GM23338 (cell line): ENCODE measurements at regions not wholly inside any gene's neighbourhood (a gene's known extent, or its start where the extent isn't known, plus 50 kb on each side); places are given as distances from the start of the nearest gene placed in this dataset.
A peak's percentile ranks its signal among the peaks of the same experiment; 100 is the strongest.

Experiments used
- ATAC-seq: fragments of 200-7000 bp; cut with Tn5 transposase; 3 replicates; pipeline ENCODE4 v1.9.1; 2020
- DNase-seq: peaks from one replicate; pipeline ENCODE4 v3.0.0-alpha.2; 2015; ENCODE audit warnings: low spot score
- H2AFZ ChIP-seq: fragments of 200-600 bp; sonication (generic); 2 replicates; pipeline ENCODE4 v1.8.0; 2016; ENCODE audit warnings: antibody characterized with exemption, mild to moderate bottlenecking, moderate library complexity
- H3F3A ChIP-seq: fragments of 200-600 bp; sonication (generic); replicated peaks from 2 replicates; pipeline ENCODE4 v1.8.0; 2017; ENCODE audit warnings: antibody characterized with exemption, mixed run types, low read depth
- H3K27ac ChIP-seq: fragments of 200-600 bp; sonication (generic); 2 replicates; pipeline ENCODE4 v1.6.1; 2016; ENCODE audit warnings: low read depth
- H3K27me3 ChIP-seq: fragments of 200-600 bp; sonication (generic); 2 replicates; pipeline ENCODE4 v1.8.0; 2016; ENCODE audit warnings: mild to moderate bottlenecking, mixed run types, moderate library complexity; ENCODE audit not compliant: insufficient read depth
- H3K36me3 ChIP-seq: fragments of 200-600 bp; sonication (generic); 2 replicates; pipeline ENCODE4 v1.8.0; 2016; ENCODE audit warnings: mild to moderate bottlenecking; ENCODE audit not compliant: insufficient read depth
- H3K4me1 ChIP-seq: fragments of 200-600 bp; sonication (generic); 2 replicates; pipeline ENCODE4 v1.8.0; 2016; ENCODE audit warnings: mild to moderate bottlenecking, moderate library complexity; ENCODE audit not compliant: insufficient read depth
- H3K4me2 ChIP-seq: fragments of 200-600 bp; sonication (generic); 2 replicates; pipeline ENCODE4 v1.7.1; 2017; ENCODE audit warnings: mixed run types
- H3K4me3 ChIP-seq: fragments of 200-600 bp; sonication (generic); 2 replicates; pipeline ENCODE4 v1.6.1; 2016; ENCODE audit warnings: mixed run types
- H3K79me2 ChIP-seq: fragments of 200-600 bp; sonication (generic); replicated peaks from 2 replicates; pipeline ENCODE4 v1.8.0; 2017; ENCODE audit warnings: mild to moderate bottlenecking; ENCODE audit not compliant: insufficient read depth
- H3K9me2 ChIP-seq: fragments of 200-600 bp; sonication (generic); 2 replicates; pipeline ENCODE4 v1.8.0; 2017; ENCODE audit not compliant: insufficient read depth
- H4K20me1 ChIP-seq: fragments of 200-600 bp; sonication (generic); replicated peaks from 2 replicates; pipeline ENCODE4 v1.8.0; 2017; ENCODE audit warnings: mild to moderate bottlenecking; ENCODE audit not compliant: insufficient read depth
- H3K27ac Mint-ChIP-seq: 2 replicates; pipeline ENCODE4 v1.8.0; 2020; ENCODE audit warnings: inconsistent platforms, mild to moderate bottlenecking, moderate library complexity, mixed read lengths
- H3K27me3 Mint-ChIP-seq: 3 replicates; pipeline ENCODE4 v1.8.0; 2022; ENCODE audit warnings: low read depth, mild to moderate bottlenecking, moderate library complexity, mixed read lengths, inconsistent platforms; ENCODE audit not compliant: insufficient read depth, poor library complexity
- H3K36me3 Mint-ChIP-seq: 3 replicates; pipeline ENCODE4 v1.8.0; 2021; ENCODE audit warnings: low read depth, mild to moderate bottlenecking, inconsistent platforms, moderate library complexity, mixed read lengths
- H3K4me1 Mint-ChIP-seq: 3 replicates; pipeline ENCODE4 v1.8.0; 2020; ENCODE audit warnings: mild to moderate bottlenecking, inconsistent platforms, mixed read lengths
- H3K4me3 Mint-ChIP-seq: 3 replicates; pipeline ENCODE4 v1.8.0; 2021; ENCODE audit warnings: moderate library complexity, mild to moderate bottlenecking, inconsistent platforms, mixed read lengths
- H3K9me3 Mint-ChIP-seq: 3 replicates; pipeline ENCODE4 v1.8.0; 2020; ENCODE audit warnings: moderate library complexity, mild to moderate bottlenecking, inconsistent platforms, mixed read lengths
- CREB1 ChIP-seq: fragments of 250-450 bp; sonication (Bioruptor Pico); IDR thresholded peaks from 2 replicates; pipeline ENCODE4 v1.5.0; 2020; ENCODE audit warnings: low read depth, mild to moderate bottlenecking, moderate library complexity
- CTCF ChIP-seq, 2 experiments: fragments of 200-600 bp in 1 of 2; sonication (generic) in 1 of 2; conservative IDR thresholded peaks; 2 replicates each; pipeline versions ENCODE4 v1.5.1 to v1.6.1; 2016 to 2017; ENCODE audit warnings: antibody characterized with exemption in 2 of 2, low read depth in 2 of 2, mild to moderate bottlenecking in 2 of 2, moderate library complexity in 1 of 2
- ETS1 ChIP-seq: IDR thresholded peaks from 2 replicates; pipeline ENCODE4 v1.6.1; 2016; ENCODE audit warnings: antibody characterized with exemption
- EZH2 ChIP-seq: fragments of 200-600 bp; sonication (generic); IDR thresholded peaks from one replicate; pipeline ENCODE4 v1.8.0; 2017; ENCODE audit warnings: antibody characterized with exemption, mild to moderate bottlenecking, low read depth; ENCODE audit not compliant: unreplicated experiment
- EZH2phosphoT487 ChIP-seq: fragments of 200-600 bp; sonication (generic); IDR thresholded peaks from one replicate; pipeline ENCODE4 v1.8.1; 2018; ENCODE audit warnings: antibody characterized with exemption; ENCODE audit not compliant: unreplicated experiment
- NANOG ChIP-seq: IDR thresholded peaks from 2 replicates; pipeline ENCODE4 v1.6.1; 2016; ENCODE audit warnings: antibody characterized with exemption, borderline replicate concordance
- POLR2AphosphoS5 ChIP-seq: IDR thresholded peaks from 2 replicates; pipeline ENCODE4 v1.6.1; 2016; ENCODE audit warnings: antibody characterized with exemption, low read depth
- REST ChIP-seq: IDR thresholded peaks from one replicate; pipeline ENCODE4 v1.6.1; 2018; ENCODE audit warnings: antibody characterized with exemption; ENCODE audit not compliant: unreplicated experiment
- STAT1 ChIP-seq: IDR thresholded peaks from one replicate; pipeline ENCODE4 v1.6.1; 2016; ENCODE audit warnings: antibody characterized with exemption; ENCODE audit not compliant: unreplicated experiment
- ZNF114 ChIP-seq: fragments of 250-450 bp; sonication (Bioruptor Pico); IDR thresholded peaks from 2 replicates; pipeline ENCODE4 v1.5.0; 2020; ENCODE audit warnings: mild to moderate bottlenecking, moderate library complexity
- ZNF331 ChIP-seq: fragments of 250-450 bp; sonication (Bioruptor Pico); IDR thresholded peaks from 2 replicates; pipeline ENCODE4 v1.5.0; 2020; ENCODE audit warnings: low read depth, mild to moderate bottlenecking, moderate library complexity

GRCh38 chr9:18074041-18074440 is 399.9 kb upstream of the ADAMTSL1 start:
- Mint-ChIP-seq H3K27me3 (peaks cover 1% of the 10 kb centered on the region), H3K9me3 (no peaks in the 10 kb centered on the region), H3K27ac (no peak overlapping the region), H3K4me3 (no peak overlapping the region), H3K36me3 (no peaks in the 10 kb centered on the region), H3K4me1 (peaks cover 2% of the 10 kb centered on the region; the same call in 2 of the 3 replicates)
- Histone ChIP-seq H3K4me2 (no peak overlapping the region), H3K4me1 (no peaks in the 10 kb centered on the region), H3K27ac (no peak overlapping the region), H4K20me1 (no peaks in the 10 kb centered on the region), H3K9me2 (no peaks in the 10 kb centered on the region; the same call in 1 of the 2 replicates), H3K79me2 (no peaks in the 10 kb centered on the region), H3K36me3 (no peaks in the 10 kb centered on the region; the same call in 1 of the 2 replicates), H3F3A (no peaks in the 10 kb centered on the region), H2AFZ (no peak overlapping the region; the same call in 1 of the 2 replicates), H3K27me3 (no peaks in the 10 kb centered on the region), H3K4me3 (no peak overlapping the region)
- DNase-seq = peak; percentile 1
- no peak for ATAC-seq
- TF ChIP-seq CREB1 (CRISPR knock-in tag) (no peak), ZNF114 (CRISPR knock-in tag) (no peak)

- Histone ChIP-seq H3K27ac (no peak overlapping the region), H3K27me3 (no peaks in the 10 kb centered on the region), H3K4me3 (no peak overlapping the region), H2AFZ (no peak overlapping the region), H3K79me2 (no peaks in the 10 kb centered on the region), H4K20me1 (no peaks in the 10 kb centered on the region), H3K36me3 (no peaks in the 10 kb centered on the region; the same call in 1 of the 2 replicates), H3K4me1 (no peaks in the 10 kb centered on the region), H3K4me2 (no peak overlapping the region), H3F3A (no peaks in the 10 kb centered on the region), H3K9me2 (no peaks in the 10 kb centered on the region; the same call in 1 of the 2 replicates)
- DNase-seq = no peak
- Mint-ChIP-seq H3K4me1 (peaks cover 2% of the 10 kb centered on the region; the same call in 2 of the 3 replicates), H3K27me3 (peaks cover 1% of the 10 kb centered on the region), H3K36me3 (no peaks in the 10 kb centered on the region), H3K27ac (no peak overlapping the region), H3K9me3 (no peaks in the 10 kb centered on the region), H3K4me3 (no peak overlapping the region)
- ATAC-seq = no peak
- TF ChIP-seq ETS1 = no peak
- no peak for TF ChIP-seq CREB1 (CRISPR knock-in tag)
- TF ChIP-seq ZNF114 (CRISPR knock-in tag) = no peak
- TF ChIP-seq REST = no peak
- TF ChIP-seq EZH2phosphoT487 = no peak
- no peak for TF ChIP-seq EZH2
- TF ChIP-seq STAT1 = no peak
- no peak for TF ChIP-seq CTCF (conservative IDR thresholded peaks at IDR 0.05; ENCODE audit: low read depth in 2 of 2)
- TF ChIP-seq ZNF331 = no peak
- TF ChIP-seq POLR2AphosphoS5 = no peak
- TF ChIP-seq NANOG = no peak
These were observed 398.6 kb upstream of the ADAMTSL1 start for GRCh38 chr9:18075253-18075952.
